Neural cell (in vitro differentiated cells): ENCODE measurements at regions not wholly inside any gene's neighbourhood (a gene's known extent, or its start where the extent isn't known, plus 50 kb on each side); places are given as distances from the start of the nearest gene placed in this dataset.

Experiments used
- H2AFZ ChIP-seq: fragments of 200-600, 300-800 bp; sonication (generic), shearing (Covaris generic); 2 replicates; pipeline ENCODE4 v1.6.0; 2014; ENCODE audit warnings: low read depth, mild to moderate bottlenecking, antibody characterized with exemption, low read length, moderate library complexity
- H3F3A ChIP-seq: fragments of 200-600 bp; shearing (Covaris generic); 2 replicates; pipeline ENCODE4 v1.6.1; 2016; ENCODE audit warnings: mild to moderate bottlenecking, moderate library complexity, mixed read lengths, antibody characterized with exemption, low read length; ENCODE audit not compliant: insufficient read depth, poor library complexity, severe bottlenecking
- H3K27ac ChIP-seq: fragments of 200-600, 300-800 bp; sonication (generic), shearing (Covaris generic); 2 replicates; pipeline ENCODE4 v1.5.1; 2014; ENCODE audit warnings: mild to moderate bottlenecking, low read length, moderate library complexity
- H3K27me3 ChIP-seq: fragments of 300-800, 200-600 bp; sonication (generic), shearing (Covaris generic); 2 replicates; pipeline ENCODE4 v1.6.0; 2014; ENCODE audit warnings: mild to moderate bottlenecking, low read depth, low read length, moderate library complexity; ENCODE audit not compliant: insufficient read depth
- H3K36me3 ChIP-seq: fragments of 300-800, 200-600 bp; sonication (generic), shearing (Covaris generic); 2 replicates; pipeline ENCODE4 v1.5.1; 2014; ENCODE audit warnings: mild to moderate bottlenecking, antibody characterized with exemption, low read length, moderate library complexity; ENCODE audit not compliant: insufficient read depth
- H3K4me2 ChIP-seq: fragments of 300-800, 200-600 bp; sonication (generic), shearing (Covaris generic); 2 replicates; pipeline ENCODE4 v1.6.0; 2014; ENCODE audit warnings: mild to moderate bottlenecking, low read length
- H3K4me3 ChIP-seq: fragments of 300-800, 200-600 bp; sonication (generic), shearing (Covaris generic); 2 replicates; pipeline ENCODE4 v1.5.1; 2014; ENCODE audit warnings: mild to moderate bottlenecking, low read length, moderate library complexity
- H3K79me2 ChIP-seq: fragments of 200-600 bp; shearing (Covaris generic); replicated peaks from 2 replicates; pipeline ENCODE4 v1.6.0; 2014; ENCODE audit warnings: mild to moderate bottlenecking, low read length, moderate library complexity; ENCODE audit not compliant: insufficient read depth
- H3K9ac ChIP-seq: fragments of 300-800, 200-600 bp; sonication (generic), shearing (Covaris generic); 2 replicates; pipeline ENCODE4 v1.6.1; 2016; ENCODE audit warnings: mild to moderate bottlenecking, low read length, mixed read lengths
- H3K9me2 ChIP-seq: fragments of 200-600 bp; shearing (Covaris generic); 2 replicates; pipeline ENCODE4 v1.6.1; 2016; ENCODE audit warnings: mild to moderate bottlenecking, low read length, mixed read lengths; ENCODE audit not compliant: insufficient read depth
- H3K9me3 ChIP-seq: fragments of 200-600, 300-800 bp; sonication (generic), shearing (Covaris generic); 2 replicates; pipeline ENCODE4 v1.6.1; 2016; ENCODE audit warnings: mild to moderate bottlenecking, mixed run types, low read length, moderate library complexity, mixed read lengths
- H4K20me1 ChIP-seq: fragments of 200-600 bp; shearing (Covaris generic); 2 replicates; pipeline ENCODE4 v1.6.1; 2016; ENCODE audit warnings: mild to moderate bottlenecking, mixed run types; ENCODE audit not compliant: insufficient read depth
- CTCF ChIP-seq: fragments of 450-650 bp; IDR thresholded peaks from 2 replicates; pipeline ENCODE4 v1.5.1; 2014; ENCODE audit warnings: antibody characterized with exemption, mild to moderate bottlenecking, moderate library complexity; ENCODE audit not compliant: poor library complexity, severe bottlenecking
- EP300 ChIP-seq: fragments of 450-650 bp; conservative IDR thresholded peaks from 2 replicates; pipeline ENCODE4 v1.6.1; 2014; ENCODE audit warnings: antibody characterized with exemption, mild to moderate bottlenecking, moderate library complexity; ENCODE audit not compliant: poor library complexity, severe bottlenecking
- EZH2 ChIP-seq: fragments of 200-600, 300-800 bp; shearing (Covaris generic), sonication (generic); IDR thresholded peaks from 2 replicates; pipeline ENCODE4 v1.6.1; 2014; ENCODE audit warnings: antibody characterized with exemption, low read length, borderline replicate concordance, mild to moderate bottlenecking; ENCODE audit not compliant: insufficient read depth, poor library complexity, severe bottlenecking
- MXI1 ChIP-seq: fragments of 450-650 bp; conservative IDR thresholded peaks from 2 replicates; pipeline ENCODE4 v1.6.1; 2014; ENCODE audit warnings: antibody characterized with exemption, mild to moderate bottlenecking; ENCODE audit not compliant: poor library complexity, severe bottlenecking
- POLR2AphosphoS5 ChIP-seq: IDR thresholded peaks from 2 replicates; pipeline ENCODE4 v1.6.1; 2012
- RAD21 ChIP-seq: fragments of 450-650 bp; conservative IDR thresholded peaks from 2 replicates; pipeline ENCODE4 v1.6.1; 2014; ENCODE audit warnings: antibody characterized with exemption, mild to moderate bottlenecking, moderate library complexity
- REST ChIP-seq: IDR thresholded peaks from 2 replicates; pipeline ENCODE4 v1.6.1; 2012; ENCODE audit warnings: borderline replicate concordance
- SMC3 ChIP-seq: fragments of 450-650 bp; conservative IDR thresholded peaks from 2 replicates; pipeline ENCODE4 v1.6.1; 2014; ENCODE audit warnings: antibody characterized with exemption, mild to moderate bottlenecking, moderate library complexity; ENCODE audit not compliant: poor library complexity
- TAF1 ChIP-seq: IDR thresholded peaks from 2 replicates; pipeline ENCODE4 v1.6.1; 2012; ENCODE audit warnings: low read depth

- Histone ChIP-seq H3K79me2 (no peaks in the 10 kb centered on the region), H3K27ac (no peak overlapping the region), H3F3A (no peaks in the 10 kb centered on the region), H3K9me2 (no peaks in the 10 kb centered on the region), H3K4me2 (no peak overlapping the region), H3K9me3 (no peaks in the 10 kb centered on the region), H2AFZ (no peak overlapping the region), H3K4me3 (no peak overlapping the region), H4K20me1 (no peaks in the 10 kb centered on the region), H3K27me3 (no peaks in the 10 kb centered on the region), H3K9ac (no peak overlapping the region), H3K36me3 (no peaks in the 10 kb centered on the region)
- no peak for TF ChIP-seq REST
- no peak for TF ChIP-seq EP300
- TF ChIP-seq CTCF = no peak
- no peak for TF ChIP-seq EZH2
- no peak for TF ChIP-seq TAF1
- no peak for TF ChIP-seq MXI1
- no peak for TF ChIP-seq RAD21
- no peak for TF ChIP-seq POLR2AphosphoS5
- no peak for TF ChIP-seq SMC3
These were observed 124.3 kb upstream of the ATP2B2 start for GRCh38 chr3:10629671-10630040.

- Histone ChIP-seq H3K36me3 (no peaks in the 10 kb centered on the region), H3K9me3 (no peaks in the 10 kb centered on the region), H3K27me3 (no peaks in the 10 kb centered on the region), H3K4me3 (no peak overlapping the region), H4K20me1 (no peaks in the 10 kb centered on the region), H3F3A (no peaks in the 10 kb centered on the region), H3K9ac (no peak overlapping the region), H3K79me2 (no peaks in the 10 kb centered on the region), H3K4me2 (no peak overlapping the region), H2AFZ (no peak overlapping the region), H3K9me2 (no peaks in the 10 kb centered on the region), H3K27ac (no peak overlapping the region)
- TF ChIP-seq RAD21 = no peak
- no peak for TF ChIP-seq POLR2AphosphoS5
- no peak for TF ChIP-seq CTCF
- no peak for TF ChIP-seq SMC3
- no peak for TF ChIP-seq MXI1
These were observed 125.8 kb upstream of the ATP2B2 start for GRCh38 chr3:10631224-10631623.
